Ovary (tissue), 7 donors: ENCODE measurements at regions not wholly inside any gene's neighbourhood (a gene's known extent, or its start where the extent isn't known, plus 50 kb on each side); places are given as distances from the start of the nearest gene placed in this dataset.
"Not testable (repeated sequence)": the region's sequence is repeated elsewhere in the genome, so short reads cannot be mapped to it uniquely, and the experiment has no call there.

ENCODE experiments used
- DNase-seq, 5 donors: peaks; one replicate each; pipeline ENCODE4 v3.0.0-alpha.2; 2019 to 2020
- H3K27ac ChIP-seq, 2 donors: fragments of 200-600 bp; one replicate each; pipeline versions ENCODE4 v1.5.1 to v1.8.0; 2019 to 2022
- H3K27me3 ChIP-seq: fragments of 200-600 bp; one replicate; pipeline ENCODE4 v1.8.0; 2022
- H3K36me3 ChIP-seq: fragments of 200-600 bp; sonication (generic); one replicate; pipeline ENCODE4 v1.5.1; 2019
- H3K4me1 ChIP-seq: one replicate; pipeline ENCODE4 v1.8.1; 2013; ENCODE audit warnings: mild to moderate bottlenecking, moderate library complexity; ENCODE audit not compliant: insufficient read depth
- H3K4me3 ChIP-seq: fragments of 200-600 bp; sonication (generic); one replicate; pipeline ENCODE4 v1.5.1; 2017
- H3K9me3 ChIP-seq, 2 donors: fragments of 200-600 bp in 1 of 2; sonication (generic) in 1 of 2; one replicate each; pipeline versions ENCODE4 v1.5.1 to v1.8.1; 2013 to 2019; ENCODE audit warnings: mild to moderate bottlenecking in 1 of 2, moderate library complexity in 1 of 2
- CTCF ChIP-seq, 3 donors: fragments of 450-650 bp in 2 of 3; fragments of 200-600 bp in 1 of 3; IDR thresholded peaks; one replicate each; pipeline versions ENCODE4 v1.5.1 to v1.8.0; 2016 to 2022; ENCODE audit warnings: antibody characterized with exemption in 3 of 3, mild to moderate bottlenecking in 1 of 3
- EP300 ChIP-seq: sonication (generic); formaldehyde crosslinking; IDR thresholded peaks from one replicate; pipeline ENCODE4 v1.6.1; 2017; ENCODE audit warnings: antibody characterized with exemption
- POLR2A ChIP-seq: fragments of 450-650 bp; IDR thresholded peaks from one replicate; pipeline ENCODE4 v1.6.1; 2017; ENCODE audit warnings: antibody characterized with exemption, mild to moderate bottlenecking, moderate library complexity
- WGBS, 3 donors: extraction: QIAGEN DNeasy Blood & Tissue Kit in 1 of 3; methylation state at CpG; one replicate each; pipeline versions ENCODE4 v1.1.5 to v1.1.7; 2013 to 2017; 5-methylcytosine and 5-hydroxymethylcytosine counted together
- intact Hi-C, 4 donors: fragments of 100-400 bp; cut with DNase I; formaldehyde crosslinking; loops; one replicate each; pipeline versions ENCODE4 v1.11.0 to v1.15.1; 2022 to 2023
- donor health status: DM: no; HTN: no; CAD: no; lungs with moderate emphysema.
- donor health status: DM: no; HTN: no; CAD: no.
- donor health status: Bipolar disorder and iron deficiency.
- donor health status: DM: no; HTN: no; CAD: no.
- donor health status: DM: yes; HTN: yes; CAD: no.

DNA sequence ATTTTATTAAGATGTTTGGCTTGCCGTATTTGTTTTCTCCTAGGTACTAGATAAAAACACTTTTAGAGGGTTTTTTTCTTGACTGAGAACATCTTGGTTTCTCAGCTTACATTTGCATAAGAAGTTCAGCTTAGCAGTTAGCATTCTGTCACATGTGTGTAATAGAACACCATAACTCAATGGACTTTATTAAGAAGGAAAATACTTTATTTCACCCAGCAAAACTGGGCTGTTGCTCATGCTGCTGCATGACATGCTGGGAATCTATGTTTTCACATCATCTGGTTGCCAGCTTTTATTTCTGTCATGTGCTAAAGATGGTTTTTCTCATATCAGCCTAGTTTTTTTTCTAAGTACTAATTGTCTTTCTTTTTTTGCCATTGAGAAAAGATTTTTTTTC is 144.6 kb downstream of the UTRN start:
- intact Hi-C loops = no loop called here
- Histone ChIP-seq H3K36me3 (no peaks in the 10 kb centered on the region), H3K9me3 (no peaks in the 10 kb centered on the region), H3K27ac (no peak overlapping the region), H3K4me1 (no peaks in the 10 kb centered on the region), H3K4me3 (no peak overlapping the region), H3K27me3 (no peaks in the 10 kb centered on the region)
- TF ChIP-seq EP300 (no peak), POLR2A (no peak), CTCF (IDR thresholded peaks at IDR 0.05) (no peak)
- no peak for DNase-seq
- 87 to 90% (median 88%) methylated on average over 1 of the region's 1 CpG for WGBS, 3 donors

GRCh38 chr6:144433446-144433845 is 148.3 kb downstream of the UTRN start:
- DNase-seq, H3K4me1 ChIP-seq, H3K27me3 ChIP-seq, H3K4me3 ChIP-seq, intact Hi-C loops, H3K27ac ChIP-seq, H3K36me3 ChIP-seq, H3K9me3 ChIP-seq: not testable (repeated sequence)
- 96 to 98% (median 97%) methylated on average over 18 to 23 of the region's 24 CpGs for WGBS, 3 donors

GRCh38 chr6:144434308-144434990 is 149.3 kb downstream of the UTRN start:
- no peaks in the 10 kb centered on the region for H3K4me1 ChIP-seq
- 83 to 91% (median 89%) methylated on average over 6 of the region's 6 CpGs for WGBS, 3 donors
- intact Hi-C loops = no loop called here
- TF ChIP-seq CTCF (IDR thresholded peaks at IDR 0.05) (no peak), EP300 (no peak), POLR2A (no peak)
- no peaks in the 10 kb centered on the region for H3K36me3 ChIP-seq
- no peak overlapping the region for H3K27ac ChIP-seq
- DNase-seq = no peak
- no peaks in the 10 kb centered on the region for H3K9me3 ChIP-seq
- no peaks in the 10 kb centered on the region for H3K27me3 ChIP-seq
- H3K4me3 ChIP-seq = no peak overlapping the region

- Histone ChIP-seq H3K4me1 (no peaks in the 10 kb centered on the region), H3K27me3 (no peaks in the 10 kb centered on the region), H3K36me3 (no peaks in the 10 kb centered on the region), H3K27ac (no peak overlapping the region), H3K4me3 (no peak overlapping the region), H3K9me3 (no peaks in the 10 kb centered on the region)
- no peak for DNase-seq
- TF ChIP-seq POLR2A (no peak), EP300 (no peak), CTCF (IDR thresholded peaks at IDR 0.05) (no peak)
- intact Hi-C loops = no loop called here
- 85 to 93% (median 86%) methylated on average over 5 of the region's 5 CpGs for WGBS, 3 donors
Observed at GRCh38 chr6:144435602-144436426, 150.7 kb downstream of the UTRN start.

DNA sequence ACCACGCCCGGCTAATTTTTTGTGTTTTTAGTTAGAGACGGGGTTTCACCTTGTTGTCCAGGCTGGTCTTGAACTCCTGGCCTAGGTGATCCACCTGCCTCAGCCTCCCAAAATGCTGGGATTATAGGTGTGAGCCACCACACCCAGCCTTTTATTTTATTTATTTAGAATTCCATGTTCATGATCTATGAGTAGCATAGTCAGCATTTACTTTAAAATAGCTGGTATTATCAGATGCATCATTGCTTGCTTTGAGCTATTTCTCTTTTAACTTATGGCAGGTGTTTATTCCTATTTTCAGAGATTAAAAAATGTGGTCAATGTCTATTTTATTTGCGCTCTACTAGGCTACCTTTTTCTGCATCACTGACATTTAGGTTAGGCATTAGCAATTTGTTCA is 152.0 kb downstream of the UTRN start:
- no peak for TF ChIP-seq CTCF (IDR thresholded peaks at IDR 0.05)
- TF ChIP-seq EP300 = no peak
- no peak for TF ChIP-seq POLR2A
- intact Hi-C loops = no loop called here

More for the DNA sequence above, 152.0 kb downstream of the UTRN start:
- peaks cover 0 to 7% of the 10 kb centered on the region in 2 donors for H3K9me3 ChIP-seq
- 96 to 98% (median 97%) methylated on average over 4 of the region's 4 CpGs for WGBS, 3 donors
- no peak overlapping the region for H3K4me3 ChIP-seq
- no peak for DNase-seq
- no peaks in the 10 kb centered on the region for H3K36me3 ChIP-seq
- H3K4me1 ChIP-seq = no peaks in the 10 kb centered on the region
- H3K27me3 ChIP-seq = no peaks in the 10 kb centered on the region
- H3K27ac ChIP-seq = no peak overlapping the region
